HFFc6 (cell line): ENCODE measurements at regions not wholly inside any gene's neighbourhood (a gene's known extent, or its start where the extent isn't known, plus 50 kb on each side); places are given as distances from the start of the nearest gene placed in this dataset.

Experiments used
- DNase-seq: peaks from one replicate; pipeline ENCODE4 v3.0.0-alpha.2; 2018
- H3K27ac Mint-ChIP-seq: 2 replicates; pipeline ENCODE4 v1.8.0; 2020; ENCODE audit warnings: mild to moderate bottlenecking, mixed read lengths
- H3K27me3 Mint-ChIP-seq: 2 replicates; pipeline ENCODE4 v1.8.0; 2021; ENCODE audit warnings: mild to moderate bottlenecking, moderate library complexity, mixed read lengths; ENCODE audit not compliant: insufficient read depth
- H3K36me3 Mint-ChIP-seq: 2 replicates; pipeline ENCODE4 v1.8.0; 2021; ENCODE audit warnings: low read depth, mixed read lengths
- H3K4me1 Mint-ChIP-seq: 2 replicates; pipeline ENCODE4 v1.8.0; 2020; ENCODE audit warnings: low read depth, mixed read lengths
- H3K4me3 Mint-ChIP-seq: 2 replicates; pipeline ENCODE4 v1.8.0; 2020; ENCODE audit warnings: mild to moderate bottlenecking, moderate library complexity, mixed read lengths
- H3K9me3 Mint-ChIP-seq: 2 replicates; pipeline ENCODE4 v1.8.0; 2020; ENCODE audit warnings: mild to moderate bottlenecking, mixed read lengths
- CTCF ChIP-seq: fragments of 200-600 bp; sonication (generic); IDR thresholded peaks from 2 replicates; pipeline ENCODE4 v1.5.0; 2021; ENCODE audit warnings: antibody characterized with exemption, mild to moderate bottlenecking

- Mint-ChIP-seq H3K4me3 (no peak overlapping the region), H3K27me3 (peaks cover 1% of the 10 kb centered on the region; the same call in 1 of the 2 replicates), H3K36me3 (no peaks in the 10 kb centered on the region), H3K27ac (no peak overlapping the region), H3K4me1 (peaks cover 12% of the 10 kb centered on the region; the same call in 1 of the 2 replicates), H3K9me3 (no peaks in the 10 kb centered on the region)
- DNase-seq = no peak
- no peak for TF ChIP-seq CTCF
These were observed 171.4 kb downstream of the PTN start for GRCh38 chr7:137172105-137172590.

GRCh38 chr7:137169282-137169698 lies 174.2 kb downstream of the PTN start:
- no peaks in the 10 kb centered on the region for H3K9me3 Mint-ChIP-seq
- H3K4me1 Mint-ChIP-seq = peaks cover 23% of the 10 kb centered on the region
- H3K27ac Mint-ChIP-seq = no peak overlapping the region
- H3K36me3 Mint-ChIP-seq = no peaks in the 10 kb centered on the region
- no peaks in the 10 kb centered on the region for H3K27me3 Mint-ChIP-seq
- peak; percentile 86 for TF ChIP-seq CTCF
- no peak overlapping the region for H3K4me3 Mint-ChIP-seq
- DNase-seq = peak; percentile 58

- no peak for DNase-seq
- no peak for TF ChIP-seq CTCF
- no peak overlapping the region for H3K4me3 Mint-ChIP-seq
- H3K36me3 Mint-ChIP-seq = no peaks in the 10 kb centered on the region
- H3K27me3 Mint-ChIP-seq = no peaks in the 10 kb centered on the region
- peaks cover 23% of the 10 kb centered on the region for H3K4me1 Mint-ChIP-seq
- H3K27ac Mint-ChIP-seq = no peak overlapping the region
- no peaks in the 10 kb centered on the region for H3K9me3 Mint-ChIP-seq
These were observed 175.9 kb downstream of the PTN start for GRCh38 chr7:137167609-137168008.

GRCh38 chr7:137166363-137166762 lies 177.2 kb downstream of the PTN start:
- Mint-ChIP-seq H3K27ac (no peak overlapping the region), H3K27me3 (no peaks in the 10 kb centered on the region), H3K9me3 (no peaks in the 10 kb centered on the region), H3K36me3 (no peaks in the 10 kb centered on the region), H3K4me1 (peaks cover 23% of the 10 kb centered on the region), H3K4me3 (no peak overlapping the region)
- DNase-seq = no peak
- no peak for TF ChIP-seq CTCF

GRCh38 chr7:137165786-137166185 lies 177.7 kb downstream of the PTN start:
- H3K4me3 Mint-ChIP-seq = no peak overlapping the region

More at GRCh38 chr7:137165786-137166185, 177.7 kb downstream of the PTN start:
- H3K4me1 Mint-ChIP-seq = peaks cover 27% of the 10 kb centered on the region
- no peak for TF ChIP-seq CTCF
- no peaks in the 10 kb centered on the region for H3K9me3 Mint-ChIP-seq
- no peak overlapping the region; the same call in 1 of the 2 replicates for H3K27ac Mint-ChIP-seq
- H3K36me3 Mint-ChIP-seq = no peaks in the 10 kb centered on the region
- no peaks in the 10 kb centered on the region for H3K27me3 Mint-ChIP-seq
- DNase-seq = no peak
